ENCODE measurements at regions not wholly inside any gene's neighbourhood (a gene's known extent, or its start where the extent isn't known, plus 50 kb on each side); places are given as distances from the start of the nearest gene placed in this dataset. TPM values are rescaled to one million over a fixed set of nuclear protein-coding genes. Genes with fewer than 3 reads are reported as not detected.

- H3K4me3 ChIP-seq (ENCODE audit: low read depth, low read length, poor library complexity, severe bottlenecking): no peak overlapping the region
- ChIA-PET CTCF (ENCODE audit: unreplicated experiment) (no interaction called here), POLR2A (no interaction called here)
- intact Hi-C loops (cut with micrococcal nuclease; ENCODE audit: unreplicated experiment): no loop called here
- no peak for DNase-seq (ENCODE audit: low spot score)
- H3K79me2 ChIP-seq (ENCODE audit: insufficient read depth, low read depth, low read length): no peaks in the 10 kb centered on the region
- TF ChIP-seq CTCF (conservative IDR thresholded peaks at IDR 0.05; ENCODE audit: low read length) (no peak), EZH2phosphoT487 (IDR thresholded peaks at IDR 0.05; ENCODE audit: borderline replicate concordance, low read depth, low read length) (no peak)
- H3K4me2 ChIP-seq (ENCODE audit: low read length): no peak overlapping the region
- no peak overlapping the region for H2AFZ ChIP-seq (ENCODE audit: low read length)
- no peak overlapping the region for H3K27ac ChIP-seq (ENCODE audit: low read depth, low read length, poor library complexity, severe bottlenecking)
- H3K9me2 ChIP-seq (ENCODE audit: insufficient read depth, low read length): no peaks in the 10 kb centered on the region
- no peaks in the 10 kb centered on the region for H4K20me1 ChIP-seq (ENCODE audit: insufficient read depth, low read length)
- BruUV-seq (replicated peaks): no TSS peak
- no peaks in the 10 kb centered on the region for H3K9me3 ChIP-seq (ENCODE audit: low read length)
- no peaks in the 10 kb centered on the region for H3K4me1 ChIP-seq (ENCODE audit: insufficient read depth, low read length, poor library complexity, severe bottlenecking)
- H3K36me3 ChIP-seq (ENCODE audit: insufficient read depth, low read length): no peaks in the 10 kb centered on the region
Observed at GRCh38 chr15:75763137-75763611, 50.5 kb upstream of the CSPG4 start.

Small RNAs in the stretch of these regions (small RNA-seq; reads per million reads assigned to genes)
- gene RN7SL319P: not detected
